ENCODE measurements at regions not wholly inside any gene's neighbourhood (a gene's known extent, or its start where the extent isn't known, plus 50 kb on each side); places are given as distances from the start of the nearest gene placed in this dataset.

DNA sequence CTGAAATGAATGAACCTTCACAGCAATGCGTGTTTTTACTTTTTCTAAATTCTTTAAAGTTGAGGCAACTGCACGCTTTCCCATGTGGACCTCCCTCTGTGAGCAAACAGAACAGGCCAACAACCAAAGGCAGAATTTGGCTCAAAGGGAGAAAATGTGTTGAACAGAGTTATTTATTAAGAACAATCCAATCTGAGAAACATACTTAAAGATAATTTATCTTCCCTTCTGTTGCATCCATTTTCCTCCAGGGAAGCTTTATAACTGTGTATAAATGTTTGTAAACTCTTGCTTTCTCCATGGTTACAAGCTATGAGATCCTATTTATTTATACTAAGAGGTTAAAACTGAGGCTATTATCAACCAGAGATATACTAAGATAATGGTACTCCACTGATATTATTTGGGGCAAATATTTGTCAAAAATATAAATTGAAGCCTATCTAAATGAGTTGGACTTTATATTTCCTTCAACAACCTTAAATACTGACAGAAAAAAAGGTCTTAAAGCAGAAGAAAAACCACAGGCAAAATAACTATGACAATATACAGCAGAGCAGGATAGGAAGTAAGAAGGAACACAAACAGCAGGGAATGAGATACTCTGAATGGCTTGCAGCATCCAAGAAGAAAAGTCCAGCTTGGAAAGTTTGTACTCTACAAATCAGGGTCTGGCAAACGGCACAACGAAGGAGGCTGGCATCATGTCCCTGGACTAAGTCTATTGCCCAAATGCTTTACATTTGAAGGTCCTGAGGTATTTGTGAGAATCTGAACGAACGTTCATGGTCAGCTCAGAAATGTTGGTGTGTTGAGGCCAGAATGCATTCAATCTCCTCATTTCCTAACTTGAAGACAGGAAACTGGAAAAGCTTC lies 663.2 kb upstream of the INTU start:
- Mint-ChIP-seq H3K4me1 (0 out of 2 replicates have a peak, but pooled peaks cover 5% of the 10 kb centered on the region), H3K9me3 (0 out of 2 replicates have a peak, but pooled peaks cover 5% of the 10 kb centered on the region), H3K27ac (no peak overlapping the region), H3K36me3 (no peaks in the 10 kb centered on the region), H3K27me3 (ENCODE audit: low read depth) (no peaks in the 10 kb centered on the region), H3K4me3 (no peak overlapping the region)
- ChIA-PET POLR2A (no interaction called here), CTCF (no interaction called here)
- DNase-seq (ENCODE audit: low spot score): no peak
- no peak for TF ChIP-seq JUN (CRISPR knock-in tag; IDR thresholded peaks at IDR 0.05)
- TF ChIP-seq, protein P1, sequence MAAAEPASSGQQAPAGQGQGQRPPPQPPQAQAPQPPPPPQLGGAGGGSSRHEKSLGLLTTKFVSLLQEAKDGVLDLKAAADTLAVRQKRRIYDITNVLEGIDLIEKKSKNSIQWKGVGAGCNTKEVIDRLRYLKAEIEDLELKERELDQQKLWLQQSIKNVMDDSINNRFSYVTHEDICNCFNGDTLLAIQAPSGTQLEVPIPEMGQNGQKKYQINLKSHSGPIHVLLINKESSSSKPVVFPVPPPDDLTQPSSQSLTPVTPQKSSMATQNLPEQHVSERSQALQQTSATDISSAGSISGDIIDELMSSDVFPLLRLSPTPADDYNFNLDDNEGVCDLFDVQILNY (CRISPR knock-in tag; IDR thresholded peaks at IDR 0.05): no peak
- no peak for TF ChIP-seq IRF2 (CRISPR knock-in tag; IDR thresholded peaks at IDR 0.05; ENCODE audit: borderline replicate concordance, low read depth)
- TF ChIP-seq PRRX2 (CRISPR knock-in tag; IDR thresholded peaks at IDR 0.05): no peak
- no peak for TF ChIP-seq SMAD4 (CRISPR knock-in tag; IDR thresholded peaks at IDR 0.05)
- TF ChIP-seq SP1 (CRISPR knock-in tag; conservative IDR thresholded peaks at IDR 0.05): no peak
- no peak for TF ChIP-seq ZNF138 (CRISPR knock-in tag; conservative IDR thresholded peaks at IDR 0.05)
- TF ChIP-seq, protein P2, sequence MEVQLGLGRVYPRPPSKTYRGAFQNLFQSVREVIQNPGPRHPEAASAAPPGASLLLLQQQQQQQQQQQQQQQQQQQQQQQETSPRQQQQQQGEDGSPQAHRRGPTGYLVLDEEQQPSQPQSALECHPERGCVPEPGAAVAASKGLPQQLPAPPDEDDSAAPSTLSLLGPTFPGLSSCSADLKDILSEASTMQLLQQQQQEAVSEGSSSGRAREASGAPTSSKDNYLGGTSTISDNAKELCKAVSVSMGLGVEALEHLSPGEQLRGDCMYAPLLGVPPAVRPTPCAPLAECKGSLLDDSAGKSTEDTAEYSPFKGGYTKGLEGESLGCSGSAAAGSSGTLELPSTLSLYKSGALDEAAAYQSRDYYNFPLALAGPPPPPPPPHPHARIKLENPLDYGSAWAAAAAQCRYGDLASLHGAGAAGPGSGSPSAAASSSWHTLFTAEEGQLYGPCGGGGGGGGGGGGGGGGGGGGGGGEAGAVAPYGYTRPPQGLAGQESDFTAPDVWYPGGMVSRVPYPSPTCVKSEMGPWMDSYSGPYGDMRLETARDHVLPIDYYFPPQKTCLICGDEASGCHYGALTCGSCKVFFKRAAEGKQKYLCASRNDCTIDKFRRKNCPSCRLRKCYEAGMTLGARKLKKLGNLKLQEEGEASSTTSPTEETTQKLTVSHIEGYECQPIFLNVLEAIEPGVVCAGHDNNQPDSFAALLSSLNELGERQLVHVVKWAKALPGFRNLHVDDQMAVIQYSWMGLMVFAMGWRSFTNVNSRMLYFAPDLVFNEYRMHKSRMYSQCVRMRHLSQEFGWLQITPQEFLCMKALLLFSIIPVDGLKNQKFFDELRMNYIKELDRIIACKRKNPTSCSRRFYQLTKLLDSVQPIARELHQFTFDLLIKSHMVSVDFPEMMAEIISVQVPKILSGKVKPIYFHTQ (CRISPR knock-in tag; IDR thresholded peaks at IDR 0.05): no peak
- TF ChIP-seq, protein P3, sequence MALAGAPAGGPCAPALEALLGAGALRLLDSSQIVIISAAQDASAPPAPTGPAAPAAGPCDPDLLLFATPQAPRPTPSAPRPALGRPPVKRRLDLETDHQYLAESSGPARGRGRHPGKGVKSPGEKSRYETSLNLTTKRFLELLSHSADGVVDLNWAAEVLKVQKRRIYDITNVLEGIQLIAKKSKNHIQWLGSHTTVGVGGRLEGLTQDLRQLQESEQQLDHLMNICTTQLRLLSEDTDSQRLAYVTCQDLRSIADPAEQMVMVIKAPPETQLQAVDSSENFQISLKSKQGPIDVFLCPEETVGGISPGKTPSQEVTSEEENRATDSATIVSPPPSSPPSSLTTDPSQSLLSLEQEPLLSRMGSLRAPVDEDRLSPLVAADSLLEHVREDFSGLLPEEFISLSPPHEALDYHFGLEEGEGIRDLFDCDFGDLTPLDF (CRISPR knock-in tag; IDR thresholded peaks at IDR 0.05): no peak
- TF ChIP-seq FOXP1 (CRISPR knock-in tag; IDR thresholded peaks at IDR 0.05; ENCODE audit: borderline replicate concordance): no peak
- TF ChIP-seq ZNF263 (CRISPR knock-in tag; IDR thresholded peaks at IDR 0.05; ENCODE audit: low read depth): no peak
- TF ChIP-seq, protein P4, sequence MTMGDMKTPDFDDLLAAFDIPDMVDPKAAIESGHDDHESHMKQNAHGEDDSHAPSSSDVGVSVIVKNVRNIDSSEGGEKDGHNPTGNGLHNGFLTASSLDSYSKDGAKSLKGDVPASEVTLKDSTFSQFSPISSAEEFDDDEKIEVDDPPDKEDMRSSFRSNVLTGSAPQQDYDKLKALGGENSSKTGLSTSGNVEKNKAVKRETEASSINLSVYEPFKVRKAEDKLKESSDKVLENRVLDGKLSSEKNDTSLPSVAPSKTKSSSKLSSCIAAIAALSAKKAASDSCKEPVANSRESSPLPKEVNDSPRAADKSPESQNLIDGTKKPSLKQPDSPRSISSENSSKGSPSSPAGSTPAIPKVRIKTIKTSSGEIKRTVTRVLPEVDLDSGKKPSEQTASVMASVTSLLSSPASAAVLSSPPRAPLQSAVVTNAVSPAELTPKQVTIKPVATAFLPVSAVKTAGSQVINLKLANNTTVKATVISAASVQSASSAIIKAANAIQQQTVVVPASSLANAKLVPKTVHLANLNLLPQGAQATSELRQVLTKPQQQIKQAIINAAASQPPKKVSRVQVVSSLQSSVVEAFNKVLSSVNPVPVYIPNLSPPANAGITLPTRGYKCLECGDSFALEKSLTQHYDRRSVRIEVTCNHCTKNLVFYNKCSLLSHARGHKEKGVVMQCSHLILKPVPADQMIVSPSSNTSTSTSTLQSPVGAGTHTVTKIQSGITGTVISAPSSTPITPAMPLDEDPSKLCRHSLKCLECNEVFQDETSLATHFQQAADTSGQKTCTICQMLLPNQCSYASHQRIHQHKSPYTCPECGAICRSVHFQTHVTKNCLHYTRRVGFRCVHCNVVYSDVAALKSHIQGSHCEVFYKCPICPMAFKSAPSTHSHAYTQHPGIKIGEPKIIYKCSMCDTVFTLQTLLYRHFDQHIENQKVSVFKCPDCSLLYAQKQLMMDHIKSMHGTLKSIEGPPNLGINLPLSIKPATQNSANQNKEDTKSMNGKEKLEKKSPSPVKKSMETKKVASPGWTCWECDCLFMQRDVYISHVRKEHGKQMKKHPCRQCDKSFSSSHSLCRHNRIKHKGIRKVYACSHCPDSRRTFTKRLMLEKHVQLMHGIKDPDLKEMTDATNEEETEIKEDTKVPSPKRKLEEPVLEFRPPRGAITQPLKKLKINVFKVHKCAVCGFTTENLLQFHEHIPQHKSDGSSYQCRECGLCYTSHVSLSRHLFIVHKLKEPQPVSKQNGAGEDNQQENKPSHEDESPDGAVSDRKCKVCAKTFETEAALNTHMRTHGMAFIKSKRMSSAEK (CRISPR knock-in tag; IDR thresholded peaks at IDR 0.05; ENCODE audit: borderline replicate concordance): no peak
- TF ChIP-seq, protein P5, sequence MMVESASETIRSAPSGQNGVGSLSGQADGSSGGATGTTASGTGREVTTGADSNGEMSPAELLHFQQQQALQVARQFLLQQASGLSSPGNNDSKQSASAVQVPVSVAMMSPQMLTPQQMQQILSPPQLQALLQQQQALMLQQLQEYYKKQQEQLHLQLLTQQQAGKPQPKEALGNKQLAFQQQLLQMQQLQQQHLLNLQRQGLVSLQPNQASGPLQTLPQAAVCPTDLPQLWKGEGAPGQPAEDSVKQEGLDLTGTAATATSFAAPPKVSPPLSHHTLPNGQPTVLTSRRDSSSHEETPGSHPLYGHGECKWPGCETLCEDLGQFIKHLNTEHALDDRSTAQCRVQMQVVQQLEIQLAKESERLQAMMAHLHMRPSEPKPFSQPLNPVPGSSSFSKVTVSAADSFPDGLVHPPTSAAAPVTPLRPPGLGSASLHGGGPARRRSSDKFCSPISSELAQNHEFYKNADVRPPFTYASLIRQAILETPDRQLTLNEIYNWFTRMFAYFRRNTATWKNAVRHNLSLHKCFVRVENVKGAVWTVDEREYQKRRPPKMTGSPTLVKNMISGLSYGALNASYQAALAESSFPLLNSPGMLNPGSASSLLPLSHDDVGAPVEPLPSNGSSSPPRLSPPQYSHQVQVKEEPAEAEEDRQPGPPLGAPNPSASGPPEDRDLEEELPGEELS (CRISPR knock-in tag; IDR thresholded peaks at IDR 0.05): no peak
- TF ChIP-seq, protein P6, sequence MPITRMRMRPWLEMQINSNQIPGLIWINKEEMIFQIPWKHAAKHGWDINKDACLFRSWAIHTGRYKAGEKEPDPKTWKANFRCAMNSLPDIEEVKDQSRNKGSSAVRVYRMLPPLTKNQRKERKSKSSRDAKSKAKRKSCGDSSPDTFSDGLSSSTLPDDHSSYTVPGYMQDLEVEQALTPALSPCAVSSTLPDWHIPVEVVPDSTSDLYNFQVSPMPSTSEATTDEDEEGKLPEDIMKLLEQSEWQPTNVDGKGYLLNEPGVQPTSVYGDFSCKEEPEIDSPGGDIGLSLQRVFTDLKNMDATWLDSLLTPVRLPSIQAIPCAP (CRISPR knock-in tag; IDR thresholded peaks at IDR 0.05): no peak
- ATAC-seq: no peak
